A673 (cell line): ENCODE measurements at regions not wholly inside any gene's neighbourhood (a gene's known extent, or its start where the extent isn't known, plus 50 kb on each side); places are given as distances from the start of the nearest gene placed in this dataset.

ENCODE experiments used
- CTCF ChIP-seq: fragments of 300-800, 200-600 bp; sonication (generic); conservative IDR thresholded peaks from 2 replicates; pipeline ENCODE4 v1.5.1; 2017; ENCODE audit warnings: low read depth, mild to moderate bottlenecking, antibody characterized with exemption, low read length, moderate library complexity, mixed read lengths
- EZH2 ChIP-seq: fragments of 200-600 bp; sonication (generic); IDR thresholded peaks from 2 replicates; pipeline ENCODE4 v1.6.1; 2017; ENCODE audit warnings: borderline replicate concordance, low read depth, mild to moderate bottlenecking, mixed read lengths, antibody characterized with exemption, low read length; ENCODE audit not compliant: poor library complexity, severe bottlenecking

DNA sequence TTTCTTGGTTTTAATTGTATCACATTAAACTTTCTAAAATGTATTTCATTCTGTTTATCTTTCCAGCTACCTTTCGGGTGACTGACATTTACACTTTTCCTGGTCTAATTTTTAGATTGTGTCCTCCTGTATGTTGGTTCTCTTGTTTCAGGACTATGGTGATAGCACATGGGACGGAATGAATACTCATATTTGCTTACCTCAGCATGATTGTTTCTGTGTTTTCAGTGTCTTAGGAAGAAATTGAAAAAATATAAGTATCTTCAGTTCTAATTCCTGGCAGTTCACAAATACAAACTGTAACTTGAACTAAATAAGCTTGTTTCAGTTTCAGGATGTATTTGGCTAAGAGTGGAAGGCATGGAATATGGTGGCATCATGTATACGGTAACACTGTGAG lies 80.1 kb upstream of the ROBO1 start:
- TF ChIP-seq CTCF (no peak), EZH2 (no peak)
